Neuronal stem cell (in vitro differentiated cells): ENCODE measurements at regions not wholly inside any gene's neighbourhood (a gene's known extent, or its start where the extent isn't known, plus 50 kb on each side); places are given as distances from the start of the nearest gene placed in this dataset.

Experiments
- DNase-seq: peaks from one replicate; pipeline ENCODE4 v3.0.0-alpha.2; 2013; ENCODE audit warnings: low spot score
- H2AFZ ChIP-seq: one replicate; pipeline ENCODE4 v1.6.1; 2013; ENCODE audit warnings: mild to moderate bottlenecking, low read length, inconsistent platforms
- H2AK5ac ChIP-seq: 2 replicates; pipeline ENCODE4 v1.6.1; 2013; ENCODE audit warnings: low read depth, mild to moderate bottlenecking, inconsistent platforms, low read length, moderate library complexity, mixed read lengths
- H2BK120ac ChIP-seq: 2 replicates; pipeline ENCODE4 v1.6.1; 2013; ENCODE audit warnings: low read depth, mild to moderate bottlenecking, inconsistent platforms, low read length, moderate library complexity, mixed read lengths
- H2BK12ac ChIP-seq: one replicate; pipeline ENCODE4 v1.6.1; 2013; ENCODE audit warnings: low read length, inconsistent platforms
- H2BK15ac ChIP-seq: 2 replicates; pipeline ENCODE4 v1.6.1; 2013; ENCODE audit warnings: mild to moderate bottlenecking, low read length, inconsistent platforms, mixed read lengths
- H2BK5ac ChIP-seq: one replicate; pipeline ENCODE4 v1.6.1; 2013; ENCODE audit warnings: inconsistent platforms, mild to moderate bottlenecking, low read length, moderate library complexity
- H3K14ac ChIP-seq: one replicate; pipeline ENCODE4 v1.6.1; 2013; ENCODE audit warnings: low read length, inconsistent platforms
- H3K18ac ChIP-seq: 2 replicates; pipeline ENCODE4 v1.6.1; 2013; ENCODE audit warnings: low read length, inconsistent platforms
- H3K23ac ChIP-seq: 2 replicates; pipeline ENCODE4 v1.6.1; 2013; ENCODE audit warnings: low read depth, mild to moderate bottlenecking, mixed read lengths, low read length, inconsistent platforms; ENCODE audit not compliant: poor library complexity
- H3K27ac ChIP-seq: replicated peaks from 3 replicates; pipeline ENCODE4 v1.5.1; 2013; ENCODE audit warnings: low read length, inconsistent platforms
- H3K27me3 ChIP-seq, 3 experiments: 2 replicates each; pipeline ENCODE4 v1.6.1; 2013; ENCODE audit warnings: low read length in 3 of 3, mild to moderate bottlenecking in 2 of 3, inconsistent platforms in 1 of 3, low read depth in 1 of 3, mixed read lengths in 1 of 3, moderate library complexity in 1 of 3; ENCODE audit not compliant: control insufficient read depth in 3 of 3, insufficient read depth in 3 of 3
- H3K36me3 ChIP-seq, 2 donors: replicated peaks in 1 of 2; 2 replicates each; pipeline ENCODE4 v1.6.1; 2013; ENCODE audit warnings: low read length in 2 of 2; ENCODE audit not compliant: control insufficient read depth in 2 of 2, insufficient read depth in 2 of 2
- H3K4ac ChIP-seq: 2 replicates; pipeline ENCODE4 v1.6.1; 2013; ENCODE audit warnings: inconsistent platforms, mild to moderate bottlenecking, low read length, moderate library complexity
- H3K4me1 ChIP-seq, 2 donors: 1 replicate in 1 of 2; 2 replicates in 1 of 2; pipeline ENCODE4 v1.6.1; 2013; ENCODE audit warnings: low read length in 2 of 2, low read depth in 1 of 2; ENCODE audit not compliant: control insufficient read depth in 2 of 2, insufficient read depth in 1 of 2
- H3K4me2 ChIP-seq: one replicate; pipeline ENCODE4 v1.6.1; 2013; ENCODE audit warnings: mild to moderate bottlenecking, low read length, inconsistent platforms; ENCODE audit not compliant: insufficient read depth, poor library complexity, severe bottlenecking
- H3K4me3 ChIP-seq, 2 donors: 2 replicates each; pipeline ENCODE4 v1.5.1; 2013; ENCODE audit warnings: low read length in 2 of 2, mild to moderate bottlenecking in 2 of 2, inconsistent platforms in 1 of 2, moderate library complexity in 1 of 2
- H3K79me1 ChIP-seq: one replicate; pipeline ENCODE4 v1.6.1; 2013; ENCODE audit warnings: low read depth, mild to moderate bottlenecking, inconsistent platforms, low read length, moderate library complexity
- H3K9ac ChIP-seq: one replicate; pipeline ENCODE4 v1.6.1; 2013; ENCODE audit warnings: mild to moderate bottlenecking, low read depth, low read length, inconsistent platforms; ENCODE audit not compliant: poor library complexity
- H3K9me3 ChIP-seq, 2 donors: replicated peaks in 1 of 2; 2 replicates each; pipeline versions ENCODE3 to v1.6.1; 2013; ENCODE audit warnings: low read length in 2 of 2, mild to moderate bottlenecking in 2 of 2, inconsistent platforms in 1 of 2, low read depth in 1 of 2, mixed read lengths in 1 of 2, moderate library complexity in 1 of 2; ENCODE audit not compliant: control insufficient read depth in 2 of 2, insufficient read depth in 1 of 2
- H4K8ac ChIP-seq: one replicate; pipeline ENCODE4 v1.6.1; 2013; ENCODE audit warnings: low read depth, mild to moderate bottlenecking, inconsistent platforms, low read length, moderate library complexity
- H4K91ac ChIP-seq: one replicate; pipeline ENCODE4 v1.6.1; 2013; ENCODE audit warnings: low read length, low read depth, mild to moderate bottlenecking, inconsistent platforms; ENCODE audit not compliant: poor library complexity
- WGBS, 2 donors: extraction: QIAGEN DNeasy Blood & Tissue Kit; methylation state at CpG; one replicate each; pipeline ENCODE4 v1.1.7; 2013; ENCODE audit warnings: missing lambda C conversion rate in 2 of 2, mixed read lengths in 1 of 2; ENCODE audit not compliant: insufficient read length in 2 of 2, insufficient replicate concordance in 1 of 2; ENCODE audit errors: extremely low coverage in 2 of 2; 5-methylcytosine and 5-hydroxymethylcytosine counted together

GRCh38 chr13:71368336-71368735 is 498.7 kb downstream of the DACH1 start:
- peaks cover 3% of the 10 kb centered on the region for H3K79me1 ChIP-seq
- H3K4me3 ChIP-seq: no peak overlapping the region
- H2BK5ac ChIP-seq: no peak overlapping the region
- no peak overlapping the region for H3K27ac ChIP-seq
- no peaks in the 10 kb centered on the region for H3K27me3 ChIP-seq
- H3K14ac ChIP-seq: no peak overlapping the region
- no peak overlapping the region for H3K23ac ChIP-seq
- H3K4ac ChIP-seq: no peak overlapping the region
- H2BK15ac ChIP-seq: no peak overlapping the region
- no peak overlapping the region for H3K18ac ChIP-seq
- no peak for DNase-seq
- no peaks in the 10 kb centered on the region for H3K36me3 ChIP-seq
- no peak overlapping the region for H4K8ac ChIP-seq
- H3K4me2 ChIP-seq: no peak overlapping the region
- no peak overlapping the region for H4K91ac ChIP-seq
- no peak overlapping the region for H2BK120ac ChIP-seq
- H2AK5ac ChIP-seq: no peak overlapping the region
- H3K9me3 ChIP-seq: peaks cover 0 to 5% of the 10 kb centered on the region in 2 donors
- H3K4me1 ChIP-seq: no peaks in the 10 kb centered on the region
- no peak overlapping the region for H2BK12ac ChIP-seq
- H3K9ac ChIP-seq: no peak overlapping the region
- H2AFZ ChIP-seq: no peak overlapping the region

GRCh38 chr13:71360041-71360440 is 507.0 kb downstream of the DACH1 start:
- Histone ChIP-seq H2BK15ac (no peak overlapping the region), H2BK120ac (no peak overlapping the region), H3K4me1 (no peaks in the 10 kb centered on the region), H3K18ac (no peak overlapping the region), H3K23ac (no peak overlapping the region), H3K27me3 (no peaks in the 10 kb centered on the region), H3K36me3 (no peaks in the 10 kb centered on the region), H3K9me3 (peaks cover 0 to 5% of the 10 kb centered on the region in 2 donors), H3K14ac (no peak overlapping the region), H3K4ac (no peak overlapping the region), H2AK5ac (no peak overlapping the region), H3K4me2 (no peak overlapping the region), H3K27ac (no peak overlapping the region), H2BK12ac (no peak overlapping the region), H2BK5ac (no peak overlapping the region), H2AFZ (no peak overlapping the region), H4K8ac (no peak overlapping the region), H4K91ac (no peak overlapping the region), H3K79me1 (peaks cover 3% of the 10 kb centered on the region), H3K9ac (no peak overlapping the region), H3K4me3 (no peak overlapping the region)
- WGBS, 2 donors: no CpG with 5 or more reads among the region's 1 CpG
- DNase-seq: no peak

- H3K79me1 ChIP-seq: peaks cover 3% of the 10 kb centered on the region
- no peak overlapping the region for H2AFZ ChIP-seq
- H3K36me3 ChIP-seq: no peaks in the 10 kb centered on the region
- no peak overlapping the region for H3K14ac ChIP-seq
- H3K9ac ChIP-seq: no peak overlapping the region
- no peak overlapping the region for H3K23ac ChIP-seq
- no peak overlapping the region for H3K4me3 ChIP-seq
- no peak overlapping the region for H3K27ac ChIP-seq
- peaks cover 0 to 5% of the 10 kb centered on the region in 2 donors for H3K9me3 ChIP-seq
- H2BK12ac ChIP-seq: no peak overlapping the region
- no peak overlapping the region for H3K4ac ChIP-seq
- H2BK120ac ChIP-seq: no peak overlapping the region
- H3K4me2 ChIP-seq: no peak overlapping the region
- no peak overlapping the region for H2AK5ac ChIP-seq
- H3K4me1 ChIP-seq: no peaks in the 10 kb centered on the region
- no CpG with 5 or more reads among the region's 4 CpGs for WGBS, 2 donors
- no peak overlapping the region for H4K8ac ChIP-seq
- H3K27me3 ChIP-seq: no peaks in the 10 kb centered on the region
- H4K91ac ChIP-seq: no peak overlapping the region
- H2BK15ac ChIP-seq: no peak overlapping the region
- DNase-seq: no peak
- H2BK5ac ChIP-seq: no peak overlapping the region
- H3K18ac ChIP-seq: no peak overlapping the region
Measured at GRCh38 chr13:71359641-71360040, 507.4 kb downstream of the DACH1 start.

- no peak overlapping the region for H2AK5ac ChIP-seq
- H3K14ac ChIP-seq: no peak overlapping the region
- no peak overlapping the region for H2BK5ac ChIP-seq
- H3K18ac ChIP-seq: no peak overlapping the region
- no peak overlapping the region for H2AFZ ChIP-seq
- WGBS, 2 donors: no CpG with 5 or more reads among the region's 1 CpG
- no peak overlapping the region for H4K8ac ChIP-seq
- H4K91ac ChIP-seq: no peak overlapping the region
- no peaks in the 10 kb centered on the region for H3K4me1 ChIP-seq
- no peak overlapping the region for H3K4me3 ChIP-seq
- no peak overlapping the region for H3K23ac ChIP-seq
- H3K79me1 ChIP-seq: no peaks in the 10 kb centered on the region
- no peaks in the 10 kb centered on the region for H3K27me3 ChIP-seq
- no peak overlapping the region for H3K9ac ChIP-seq
- no peaks in the 10 kb centered on the region for H3K9me3 ChIP-seq
- H3K27ac ChIP-seq: no peak overlapping the region
- H3K4me2 ChIP-seq: no peak overlapping the region
- H3K36me3 ChIP-seq: no peaks in the 10 kb centered on the region
- DNase-seq: no peak
- H2BK12ac ChIP-seq: no peak overlapping the region
- no peak overlapping the region for H2BK15ac ChIP-seq
- no peak overlapping the region for H2BK120ac ChIP-seq
- no peak overlapping the region for H3K4ac ChIP-seq
Measured at GRCh38 chr13:71358218-71358617, 508.8 kb downstream of the DACH1 start.
